Stimulated activated naive CD8-positive, alpha-beta T cell treated with anti-CD3 and anti-CD28 coated beads, Interleukin-15, Interleukin-2, amounts not matched to agents 100 ng/mL and 50 ng/mL, for 24 hours (primary cell): ENCODE measurements at regions not wholly inside any gene's neighbourhood (a gene's known extent, or its start where the extent isn't known, plus 50 kb on each side); places are given as distances from the start of the nearest gene placed in this dataset.

Experiments used
- H3K27ac Mint-ChIP-seq: one replicate; pipeline ENCODE4 v1.8.0; 2021; ENCODE audit warnings: mild to moderate bottlenecking, mixed read lengths
- H3K27me3 Mint-ChIP-seq: one replicate; pipeline ENCODE4 v1.8.0; 2021; ENCODE audit warnings: mixed read lengths
- H3K36me3 Mint-ChIP-seq: one replicate; pipeline ENCODE4 v1.8.0; 2021; ENCODE audit warnings: low read depth, mixed read lengths
- H3K4me1 Mint-ChIP-seq: one replicate; pipeline ENCODE4 v1.8.0; 2021; ENCODE audit warnings: low read depth, mixed read lengths
- H3K4me3 Mint-ChIP-seq: one replicate; pipeline ENCODE4 v1.8.0; 2021; ENCODE audit warnings: mild to moderate bottlenecking, mixed read lengths
- H3K9me3 Mint-ChIP-seq: one replicate; pipeline ENCODE4 v1.8.0; 2021; ENCODE audit warnings: mixed read lengths

GRCh38 chr11:121766166-121766565 lies 313.4 kb upstream of the SORL1-AS1 start:
- Mint-ChIP-seq H3K27me3 (no peaks in the 10 kb centered on the region), H3K36me3 (no peaks in the 10 kb centered on the region), H3K27ac (no peak overlapping the region), H3K4me3 (no peak overlapping the region), H3K4me1 (peaks cover 7% of the 10 kb centered on the region), H3K9me3 (no peaks in the 10 kb centered on the region)

- no peak overlapping the region for H3K27ac Mint-ChIP-seq
- no peaks in the 10 kb centered on the region for H3K9me3 Mint-ChIP-seq
- H3K27me3 Mint-ChIP-seq: no peaks in the 10 kb centered on the region
- H3K36me3 Mint-ChIP-seq: no peaks in the 10 kb centered on the region
- peaks cover 7% of the 10 kb centered on the region for H3K4me1 Mint-ChIP-seq
- no peak overlapping the region for H3K4me3 Mint-ChIP-seq
Observed at GRCh38 chr11:121763526-121763925, 310.8 kb upstream of the SORL1-AS1 start.

- H3K27ac Mint-ChIP-seq: no peak overlapping the region
- H3K36me3 Mint-ChIP-seq: no peaks in the 10 kb centered on the region
- no peak overlapping the region for H3K4me3 Mint-ChIP-seq
- no peaks in the 10 kb centered on the region for H3K9me3 Mint-ChIP-seq
- H3K27me3 Mint-ChIP-seq: no peaks in the 10 kb centered on the region
- H3K4me1 Mint-ChIP-seq: peaks cover 6% of the 10 kb centered on the region
Observed at GRCh38 chr11:121762820-121763219, 310.1 kb upstream of the SORL1-AS1 start.

- no peaks in the 10 kb centered on the region for H3K9me3 Mint-ChIP-seq
- H3K27me3 Mint-ChIP-seq: no peaks in the 10 kb centered on the region
- no peak overlapping the region for H3K4me3 Mint-ChIP-seq
- no peaks in the 10 kb centered on the region for H3K36me3 Mint-ChIP-seq
- H3K4me1 Mint-ChIP-seq: no peaks in the 10 kb centered on the region
- H3K27ac Mint-ChIP-seq: no peak overlapping the region
Observed at GRCh38 chr11:121761186-121761585, 308.4 kb upstream of the SORL1-AS1 start.

GRCh38 chr11:121757480-121758125 lies 304.8 kb upstream of the SORL1-AS1 start:
- peaks cover 7% of the 10 kb centered on the region for H3K27me3 Mint-ChIP-seq
- H3K36me3 Mint-ChIP-seq: no peaks in the 10 kb centered on the region
- H3K27ac Mint-ChIP-seq: no peak overlapping the region
- H3K4me1 Mint-ChIP-seq: no peaks in the 10 kb centered on the region
- H3K9me3 Mint-ChIP-seq: no peaks in the 10 kb centered on the region
- no peak overlapping the region for H3K4me3 Mint-ChIP-seq

- Mint-ChIP-seq H3K27ac (no peak overlapping the region), H3K27me3 (peaks cover 7% of the 10 kb centered on the region), H3K4me1 (no peaks in the 10 kb centered on the region), H3K4me3 (no peak overlapping the region), H3K9me3 (no peaks in the 10 kb centered on the region), H3K36me3 (no peaks in the 10 kb centered on the region)
Observed at GRCh38 chr11:121755906-121756305, 303.1 kb upstream of the SORL1-AS1 start.

- H3K27me3 Mint-ChIP-seq: peaks cover 7% of the 10 kb centered on the region
- no peaks in the 10 kb centered on the region for H3K9me3 Mint-ChIP-seq
- no peak overlapping the region for H3K27ac Mint-ChIP-seq
- H3K36me3 Mint-ChIP-seq: no peaks in the 10 kb centered on the region
- no peaks in the 10 kb centered on the region for H3K4me1 Mint-ChIP-seq
- no peak overlapping the region for H3K4me3 Mint-ChIP-seq
Observed at GRCh38 chr11:121755191-121755590, 302.4 kb upstream of the SORL1-AS1 start.

- Mint-ChIP-seq H3K9me3 (no peaks in the 10 kb centered on the region), H3K4me1 (no peaks in the 10 kb centered on the region), H3K4me3 (no peak overlapping the region), H3K27me3 (peaks cover 9% of the 10 kb centered on the region), H3K27ac (no peak overlapping the region), H3K36me3 (no peaks in the 10 kb centered on the region)
Observed at GRCh38 chr11:121754598-121754997, 301.8 kb upstream of the SORL1-AS1 start.

- Mint-ChIP-seq H3K4me3 (no peak overlapping the region), H3K36me3 (no peaks in the 10 kb centered on the region), H3K27ac (no peak overlapping the region), H3K9me3 (peaks cover 7% of the 10 kb centered on the region), H3K27me3 (peaks cover 6% of the 10 kb centered on the region), H3K4me1 (no peaks in the 10 kb centered on the region)
Observed at GRCh38 chr11:121749691-121750090, 296.9 kb upstream of the SORL1-AS1 start.

- Mint-ChIP-seq H3K36me3 (no peaks in the 10 kb centered on the region), H3K27ac (no peak overlapping the region), H3K4me1 (no peaks in the 10 kb centered on the region), H3K27me3 (peaks cover 6% of the 10 kb centered on the region), H3K9me3 (peaks cover 7% of the 10 kb centered on the region), H3K4me3 (no peak overlapping the region)
Observed at GRCh38 chr11:121748068-121748467, 295.3 kb upstream of the SORL1-AS1 start.

- Mint-ChIP-seq H3K9me3 (peaks cover 7% of the 10 kb centered on the region), H3K4me3 (no peak overlapping the region), H3K4me1 (no peaks in the 10 kb centered on the region), H3K36me3 (no peaks in the 10 kb centered on the region), H3K27me3 (peaks cover 5% of the 10 kb centered on the region), H3K27ac (no peak overlapping the region)
Observed at GRCh38 chr11:121743285-121743684, 290.5 kb upstream of the SORL1-AS1 start.

GRCh38 chr11:121741761-121742361 lies 289.1 kb upstream of the SORL1-AS1 start:
- Mint-ChIP-seq H3K4me1 (no peaks in the 10 kb centered on the region), H3K27me3 (peaks cover 6% of the 10 kb centered on the region), H3K9me3 (peaks cover 7% of the 10 kb centered on the region), H3K27ac (no peak overlapping the region), H3K4me3 (no peak overlapping the region), H3K36me3 (no peaks in the 10 kb centered on the region)

GRCh38 chr11:121741351-121741760 lies 288.6 kb upstream of the SORL1-AS1 start:
- Mint-ChIP-seq H3K4me3 (no peak overlapping the region), H3K4me1 (no peaks in the 10 kb centered on the region), H3K27me3 (peaks cover 6% of the 10 kb centered on the region), H3K9me3 (peaks cover 7% of the 10 kb centered on the region), H3K36me3 (no peaks in the 10 kb centered on the region), H3K27ac (no peak overlapping the region)

- Mint-ChIP-seq H3K4me1 (no peaks in the 10 kb centered on the region), H3K27me3 (peaks cover 8% of the 10 kb centered on the region), H3K4me3 (no peak overlapping the region), H3K36me3 (no peaks in the 10 kb centered on the region), H3K9me3 (peaks cover 7% of the 10 kb centered on the region), H3K27ac (no peak overlapping the region)
Observed at GRCh38 chr11:121740902-121741301, 288.1 kb upstream of the SORL1-AS1 start.

- Mint-ChIP-seq H3K27me3 (peaks cover 17% of the 10 kb centered on the region), H3K27ac (no peak overlapping the region), H3K36me3 (no peaks in the 10 kb centered on the region), H3K4me1 (no peaks in the 10 kb centered on the region), H3K9me3 (peaks cover 8% of the 10 kb centered on the region), H3K4me3 (no peak overlapping the region)
Observed at GRCh38 chr11:121733858-121734257, 281.1 kb upstream of the SORL1-AS1 start.

GRCh38 chr11:121727942-121728341 lies 275.2 kb upstream of the SORL1-AS1 start:
- no peaks in the 10 kb centered on the region for H3K36me3 Mint-ChIP-seq
- peaks cover 8% of the 10 kb centered on the region for H3K9me3 Mint-ChIP-seq
- no peaks in the 10 kb centered on the region for H3K4me1 Mint-ChIP-seq
- H3K4me3 Mint-ChIP-seq: no peak overlapping the region
- no peak overlapping the region for H3K27ac Mint-ChIP-seq
- H3K27me3 Mint-ChIP-seq: peaks cover 18% of the 10 kb centered on the region
